Vagina (tissue), 2 donors: ENCODE measurements at regions not wholly inside any gene's neighbourhood (a gene's known extent, or its start where the extent isn't known, plus 50 kb on each side); places are given as distances from the start of the nearest gene placed in this dataset.

Experiments
- POLR2A ChIP-seq, 2 donors: fragments of 450-650 bp; IDR thresholded peaks; one replicate each; pipeline ENCODE4 v1.6.1; 2017; ENCODE audit warnings: antibody characterized with exemption in 2 of 2, mild to moderate bottlenecking in 2 of 2, moderate library complexity in 2 of 2
- TF ChIP-seq, protein P1 (sequence below), 3 experiments: fragments of 450-650 bp in 2 of 3; fragments of 200-600 bp in 1 of 3; sonication (generic) in 1 of 3; IDR thresholded peaks; one replicate each; pipeline ENCODE4 v1.5.1; 2017 to 2019; ENCODE audit warnings: antibody characterized with exemption in 3 of 3, mild to moderate bottlenecking in 2 of 3, moderate library complexity in 2 of 3

DNA sequence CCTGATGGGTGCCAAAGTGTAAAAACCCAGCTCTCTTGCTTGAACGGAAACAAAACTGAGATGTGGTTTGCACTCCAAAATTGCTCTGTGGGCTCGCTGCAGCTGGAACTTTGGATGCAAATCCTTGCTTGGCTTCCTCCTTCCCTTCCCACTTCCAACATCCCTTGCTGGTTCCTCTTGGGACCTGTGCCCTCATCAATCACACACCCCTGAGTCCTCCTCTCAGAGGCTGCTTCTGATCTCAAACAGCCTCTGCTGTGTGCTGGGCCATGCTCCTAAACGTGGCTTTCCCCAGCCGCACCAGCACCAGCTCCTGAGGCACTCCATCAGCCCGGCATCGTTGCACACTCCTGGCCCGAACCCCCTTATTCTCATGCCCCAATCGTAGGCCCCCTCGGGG lies 124.3 kb upstream of the RAB4A start:
- TF ChIP-seq, protein P1, sequence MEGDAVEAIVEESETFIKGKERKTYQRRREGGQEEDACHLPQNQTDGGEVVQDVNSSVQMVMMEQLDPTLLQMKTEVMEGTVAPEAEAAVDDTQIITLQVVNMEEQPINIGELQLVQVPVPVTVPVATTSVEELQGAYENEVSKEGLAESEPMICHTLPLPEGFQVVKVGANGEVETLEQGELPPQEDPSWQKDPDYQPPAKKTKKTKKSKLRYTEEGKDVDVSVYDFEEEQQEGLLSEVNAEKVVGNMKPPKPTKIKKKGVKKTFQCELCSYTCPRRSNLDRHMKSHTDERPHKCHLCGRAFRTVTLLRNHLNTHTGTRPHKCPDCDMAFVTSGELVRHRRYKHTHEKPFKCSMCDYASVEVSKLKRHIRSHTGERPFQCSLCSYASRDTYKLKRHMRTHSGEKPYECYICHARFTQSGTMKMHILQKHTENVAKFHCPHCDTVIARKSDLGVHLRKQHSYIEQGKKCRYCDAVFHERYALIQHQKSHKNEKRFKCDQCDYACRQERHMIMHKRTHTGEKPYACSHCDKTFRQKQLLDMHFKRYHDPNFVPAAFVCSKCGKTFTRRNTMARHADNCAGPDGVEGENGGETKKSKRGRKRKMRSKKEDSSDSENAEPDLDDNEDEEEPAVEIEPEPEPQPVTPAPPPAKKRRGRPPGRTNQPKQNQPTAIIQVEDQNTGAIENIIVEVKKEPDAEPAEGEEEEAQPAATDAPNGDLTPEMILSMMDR (IDR thresholded peaks at IDR 0.05), result no peak
- no peak for TF ChIP-seq POLR2A (IDR thresholded peaks at IDR 0.05)
